Natural killer cell (primary cell): ENCODE measurements at regions not wholly inside any gene's neighbourhood (a gene's known extent, or its start where the extent isn't known, plus 50 kb on each side); places are given as distances from the start of the nearest gene placed in this dataset.

Experiments
- ATAC-seq, 3 donors: fragments of 150-1000 bp in 2 of 3; fragments of 200-7000 bp in 1 of 3; cut with Tn5 transposase; 1 replicate in 1 of 3; 2 replicates in 2 of 3; pipeline ENCODE4 v1.10.0; 2021; ENCODE audit warnings: mild to moderate bottlenecking in 2 of 3, moderate library complexity in 2 of 3
- DNase-seq, 2 donors: peaks; one replicate each; pipeline versions ENCODE4 v3.0.0 to v3.0.0-alpha.2; 2013 to 2021; ENCODE audit warnings: mixed read lengths in 1 of 2
- H3K27ac ChIP-seq: one replicate; pipeline ENCODE4 v1.5.1; 2013; ENCODE audit warnings: mild to moderate bottlenecking, low read length
- H3K27me3 ChIP-seq: one replicate; pipeline ENCODE4 v1.6.1; 2013; ENCODE audit warnings: low read length; ENCODE audit not compliant: control insufficient read depth, insufficient read depth
- H3K36me3 ChIP-seq: one replicate; pipeline ENCODE4 v1.6.1; 2013; ENCODE audit warnings: low read length; ENCODE audit not compliant: control insufficient read depth, insufficient read depth
- H3K4me1 ChIP-seq: one replicate; pipeline ENCODE4 v1.6.1; 2013; ENCODE audit warnings: low read length; ENCODE audit not compliant: control insufficient read depth, insufficient read depth
- H3K4me3 ChIP-seq: one replicate; pipeline ENCODE4 v1.5.1; 2013; ENCODE audit warnings: low read length
- H3K9me3 ChIP-seq: one replicate; pipeline ENCODE4 v1.6.1; 2013; ENCODE audit warnings: low read length; ENCODE audit not compliant: control insufficient read depth, insufficient read depth
- H3K27ac Mint-ChIP-seq, 2 donors: one replicate each; pipeline ENCODE4 v1.8.0; 2022; ENCODE audit warnings: mild to moderate bottlenecking in 2 of 2, mixed read lengths in 2 of 2, moderate library complexity in 1 of 2
- H3K27me3 Mint-ChIP-seq, 2 donors: one replicate each; pipeline ENCODE4 v1.8.0; 2022; ENCODE audit warnings: low read depth in 2 of 2, mixed read lengths in 2 of 2
- H3K36me3 Mint-ChIP-seq: one replicate; pipeline ENCODE4 v1.8.0; 2022; ENCODE audit warnings: mixed read lengths
- H3K4me1 Mint-ChIP-seq, 2 donors: one replicate each; pipeline ENCODE4 v1.8.0; 2022; ENCODE audit warnings: mixed read lengths in 2 of 2
- H3K4me3 Mint-ChIP-seq: one replicate; pipeline ENCODE4 v1.8.0; 2022; ENCODE audit warnings: mild to moderate bottlenecking, moderate library complexity, mixed read lengths
- H3K9me3 Mint-ChIP-seq, 2 donors: one replicate each; pipeline ENCODE4 v1.8.0; 2022; ENCODE audit warnings: mixed read lengths in 2 of 2
- WGBS: methylation state at CpG from one replicate; pipeline ENCODE4 v1.1.7; 2013; ENCODE audit warnings: missing lambda C conversion rate; ENCODE audit not compliant: insufficient coverage; 5-methylcytosine and 5-hydroxymethylcytosine counted together
- intact Hi-C: fragments of 100-400 bp; cut with micrococcal nuclease; formaldehyde crosslinking; loops from one replicate; pipeline ENCODE4 v1.14.2; 2022
- TF ChIP-seq, protein P1 (sequence below): fragments of 200-600 bp; IDR thresholded peaks from one replicate; pipeline ENCODE4 v1.8.0; 2022; ENCODE audit warnings: antibody characterized with exemption

DNA sequence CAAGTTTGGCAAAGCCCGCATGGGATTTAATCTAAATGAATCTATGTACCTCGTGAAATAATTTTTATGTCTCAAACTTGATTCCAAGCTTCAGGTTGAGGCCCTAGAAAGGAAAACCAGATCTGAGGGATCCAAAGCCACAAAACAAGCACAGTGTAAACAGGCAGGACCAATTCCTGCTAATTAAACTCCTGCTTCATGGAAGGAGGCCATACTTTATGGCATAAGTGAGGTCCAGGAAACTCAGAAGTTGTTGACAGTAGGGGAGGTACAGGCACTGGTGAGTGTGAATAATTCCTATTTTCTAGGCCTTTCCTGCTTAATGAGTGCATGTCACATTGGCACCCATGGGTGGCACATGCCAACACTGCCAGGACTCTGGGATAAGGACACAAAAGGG lies 648.6 kb upstream of the SGCD start:
- no peaks in the 10 kb centered on the region for H3K27me3 ChIP-seq
- no peak overlapping the region for H3K27ac ChIP-seq
- peaks cover 0 to 3% of the 10 kb centered on the region in 2 donors for H3K27me3 Mint-ChIP-seq
- H3K4me3 Mint-ChIP-seq = no peak overlapping the region
- no peaks in the 10 kb centered on the region for H3K4me1 ChIP-seq
- ATAC-seq (no peak), DNase-seq (no peak)
- no peaks in the 10 kb centered on the region for H3K36me3 Mint-ChIP-seq
- H3K9me3 Mint-ChIP-seq = peaks cover 6% of the 10 kb centered on the region in 2 donors
- TF ChIP-seq, protein P1, sequence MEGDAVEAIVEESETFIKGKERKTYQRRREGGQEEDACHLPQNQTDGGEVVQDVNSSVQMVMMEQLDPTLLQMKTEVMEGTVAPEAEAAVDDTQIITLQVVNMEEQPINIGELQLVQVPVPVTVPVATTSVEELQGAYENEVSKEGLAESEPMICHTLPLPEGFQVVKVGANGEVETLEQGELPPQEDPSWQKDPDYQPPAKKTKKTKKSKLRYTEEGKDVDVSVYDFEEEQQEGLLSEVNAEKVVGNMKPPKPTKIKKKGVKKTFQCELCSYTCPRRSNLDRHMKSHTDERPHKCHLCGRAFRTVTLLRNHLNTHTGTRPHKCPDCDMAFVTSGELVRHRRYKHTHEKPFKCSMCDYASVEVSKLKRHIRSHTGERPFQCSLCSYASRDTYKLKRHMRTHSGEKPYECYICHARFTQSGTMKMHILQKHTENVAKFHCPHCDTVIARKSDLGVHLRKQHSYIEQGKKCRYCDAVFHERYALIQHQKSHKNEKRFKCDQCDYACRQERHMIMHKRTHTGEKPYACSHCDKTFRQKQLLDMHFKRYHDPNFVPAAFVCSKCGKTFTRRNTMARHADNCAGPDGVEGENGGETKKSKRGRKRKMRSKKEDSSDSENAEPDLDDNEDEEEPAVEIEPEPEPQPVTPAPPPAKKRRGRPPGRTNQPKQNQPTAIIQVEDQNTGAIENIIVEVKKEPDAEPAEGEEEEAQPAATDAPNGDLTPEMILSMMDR = no peak
- H3K4me1 Mint-ChIP-seq = no peaks in the 10 kb centered on the region
- 93% methylated on average over 2 of the region's 2 CpGs for WGBS
- no peak overlapping the region for H3K4me3 ChIP-seq
- H3K9me3 ChIP-seq = peaks cover 2% of the 10 kb centered on the region
- intact Hi-C loops = no loop called here
- H3K27ac Mint-ChIP-seq = no peak overlapping the region
- no peaks in the 10 kb centered on the region for H3K36me3 ChIP-seq

DNA sequence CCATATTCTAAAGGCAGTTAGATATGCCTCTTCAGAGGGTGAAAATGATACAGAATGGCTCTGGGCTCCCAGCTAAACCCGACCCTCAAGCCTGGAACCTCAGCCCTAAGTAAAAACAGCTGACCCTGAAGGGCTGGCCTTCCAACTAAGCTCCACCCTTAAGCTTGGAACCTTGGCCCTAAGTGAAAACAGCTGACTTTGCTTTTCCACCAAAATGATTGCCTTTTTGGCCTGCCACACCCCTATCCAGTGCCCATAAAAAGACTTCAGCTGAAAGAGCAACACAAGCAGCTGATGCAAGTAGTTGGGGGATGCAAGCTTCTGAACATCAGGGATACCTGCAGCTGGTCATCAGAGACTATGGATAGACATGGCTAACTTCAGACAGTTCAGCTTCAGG lies 647.4 kb upstream of the SGCD start:
- no peaks in the 10 kb centered on the region for H3K4me1 ChIP-seq
- DNase-seq = no peak
- H3K4me3 ChIP-seq = no peak overlapping the region
- no peak overlapping the region for H3K27ac ChIP-seq
- peaks cover 7 to 8% of the 10 kb centered on the region in 2 donors for H3K9me3 Mint-ChIP-seq
- no peak overlapping the region for H3K4me3 Mint-ChIP-seq
- WGBS = 75% methylated on average over 1 of the region's 1 CpG
- H3K27me3 ChIP-seq = no peaks in the 10 kb centered on the region
- H3K36me3 ChIP-seq = no peaks in the 10 kb centered on the region
- H3K27ac Mint-ChIP-seq = no peak overlapping the region
- H3K36me3 Mint-ChIP-seq = no peaks in the 10 kb centered on the region
- H3K9me3 ChIP-seq = peaks cover 2% of the 10 kb centered on the region
- intact Hi-C loops = no loop called here
- TF ChIP-seq, protein P1 = no peak
- H3K27me3 Mint-ChIP-seq = peaks cover 0 to 3% of the 10 kb centered on the region in 2 donors
- no peaks in the 10 kb centered on the region for H3K4me1 Mint-ChIP-seq
- no peak for ATAC-seq

DNA sequence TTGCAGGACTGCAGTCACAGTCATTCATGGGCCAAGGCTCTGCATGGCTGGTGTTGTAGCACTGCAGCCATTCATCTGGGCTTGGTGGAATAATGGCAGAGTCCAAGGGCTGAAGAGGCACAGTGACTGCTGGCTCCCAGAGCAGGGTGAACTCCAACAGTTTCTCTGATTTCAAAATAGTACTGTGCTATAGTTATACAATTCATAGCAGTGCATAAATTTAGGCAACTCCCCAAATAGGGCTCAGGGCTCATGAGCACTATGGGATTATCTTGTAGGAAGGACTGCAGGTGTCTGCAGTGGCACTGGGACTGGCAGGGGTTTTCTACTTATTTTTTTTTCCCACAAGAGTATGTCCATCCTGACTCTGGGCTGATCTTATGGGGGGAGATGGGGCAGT lies 642.5 kb upstream of the SGCD start:
- Mint-ChIP-seq H3K9me3 (peaks cover 7 to 11% of the 10 kb centered on the region in 2 donors), H3K36me3 (no peaks in the 10 kb centered on the region)
- no peak overlapping the region for H3K27ac ChIP-seq

DNA sequence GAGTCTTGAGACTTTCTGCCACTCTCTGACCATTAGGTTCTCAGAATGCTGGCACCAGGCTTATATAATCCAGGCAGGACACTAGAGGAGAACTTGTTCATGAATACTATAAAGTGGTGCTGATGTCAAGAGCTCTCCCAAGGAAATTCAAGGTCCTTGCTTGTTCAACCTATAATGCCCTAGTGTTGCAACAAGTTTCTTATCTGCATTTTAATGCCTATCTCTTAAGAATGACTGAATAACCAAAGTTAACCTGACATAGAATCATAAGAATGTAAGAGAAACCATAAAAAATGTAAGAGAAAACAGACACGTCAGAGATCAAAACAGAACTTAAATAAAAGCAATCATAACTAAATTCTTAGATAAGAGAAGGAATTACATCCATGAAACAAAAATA lies 640.8 kb upstream of the SGCD start:
- DNase-seq (no peak), ATAC-seq (no peak)
- Histone ChIP-seq H3K27me3 (no peaks in the 10 kb centered on the region), H3K4me1 (no peaks in the 10 kb centered on the region), H3K27ac (no peak overlapping the region), H3K36me3 (no peaks in the 10 kb centered on the region), H3K9me3 (peaks cover 2% of the 10 kb centered on the region), H3K4me3 (no peak overlapping the region)
- TF ChIP-seq, protein P1 = no peak
- peaks cover 7 to 11% of the 10 kb centered on the region in 2 donors for H3K9me3 Mint-ChIP-seq
- H3K4me3 Mint-ChIP-seq = no peak overlapping the region
- WGBS = no CpG with 5 or more reads among the region's 1 CpG
- intact Hi-C loops = no loop called here
- H3K27ac Mint-ChIP-seq = no peak overlapping the region
- no peaks in the 10 kb centered on the region for H3K36me3 Mint-ChIP-seq
- no peaks in the 10 kb centered on the region for H3K4me1 Mint-ChIP-seq
- peaks cover 7 to 13% of the 10 kb centered on the region in 2 donors for H3K27me3 Mint-ChIP-seq

More for the DNA sequence above, 642.5 kb upstream of the SGCD start:
- peak in 1 of 3 donors; percentile 5 for ATAC-seq
- intact Hi-C loops = no loop called here
- TF ChIP-seq, protein P1 = no peak
- no peak overlapping the region for H3K4me3 Mint-ChIP-seq
- Histone ChIP-seq H3K4me3 (no peak overlapping the region), H3K9me3 (peaks cover 2% of the 10 kb centered on the region), H3K27me3 (no peaks in the 10 kb centered on the region), H3K4me1 (no peaks in the 10 kb centered on the region), H3K36me3 (no peaks in the 10 kb centered on the region)
- no peak for DNase-seq
- peaks cover 7 to 13% of the 10 kb centered on the region in 2 donors for H3K27me3 Mint-ChIP-seq
- H3K4me1 Mint-ChIP-seq = no peaks in the 10 kb centered on the region
- no peak overlapping the region for H3K27ac Mint-ChIP-seq
